HCT116 (cell line): ENCODE measurements at regions not wholly inside any gene's neighbourhood (a gene's known extent, or its start where the extent isn't known, plus 50 kb on each side); places are given as distances from the start of the nearest gene placed in this dataset.

Source experiments
- ATAC-seq: fragments of 200-7000 bp; cut with Tn5 transposase; 2 replicates; pipeline ENCODE4 v1.9.1; 2020; ENCODE audit warnings: mild to moderate bottlenecking, moderate library complexity
- BruUV-seq: library from RNA; stranded (reverse); fragments of 400-500 nt; replicated peaks from 2 replicates; lab custom pipeline; 2021; lab: Mats Ljungman, UMichigan
- CTCF ChIA-PET: fragments of 300-600 bp; sonication (Branson Sonifier 250); formaldehyde crosslinking; loops from one replicate; lab custom pipeline; 2021; ENCODE audit warnings: antibody characterized with exemption; lab: Charles Lee
- POLR2A ChIA-PET: fragments of 300-600, 350-600 bp; sonication (Branson Sonifier 250); formaldehyde crosslinking; loops from one replicate; lab custom pipeline; 2021; ENCODE audit warnings: antibody characterized with exemption; lab: Charles Lee
- RAD21 ChIA-PET, 2 experiments: fragments of 300-600 bp; sonication (Branson Sonifier 250); formaldehyde crosslinking; loops; one replicate each; lab custom pipeline; 2023; ENCODE audit warnings: low total read pairs in 2 of 2; ENCODE audit not compliant: uncharacterized antibody in 2 of 2, unreplicated experiment in 2 of 2, low non-redundant PET in 1 of 2; lab: Charles Lee
- DNase-seq: peaks from one replicate; pipeline ENCODE4 v3.0.0-alpha.2; 2010; ENCODE audit warnings: low read depth, low spot score
- H2AFZ ChIP-seq: fragments of 200-600 bp; shearing (Covaris generic), sonication (generic); 2 replicates; pipeline ENCODE4 v1.6.1; 2017; ENCODE audit warnings: low read depth, mixed run types, mixed read lengths, antibody characterized with exemption, low read length; ENCODE audit not compliant: poor library complexity, severe bottlenecking
- H3K27ac ChIP-seq: 2 replicates; pipeline ENCODE4 v1.5.1; 2012; ENCODE audit warnings: low read depth, low read length
- H3K27me3 ChIP-seq: fragments of 200-600 bp; sonication (generic); 2 replicates; pipeline ENCODE4 v1.6.1; 2016; ENCODE audit warnings: mixed run types, low read length, mixed read lengths; ENCODE audit not compliant: insufficient read depth
- H3K36me3 ChIP-seq, 2 experiments: fragments of 200-500 bp in 1 of 2; fragments of 200-600 bp in 1 of 2; sonication (Bioruptor generic) in 1 of 2; sonication (generic) in 1 of 2; 2 replicates each; pipeline versions ENCODE4 v1.5.1 to v1.6.1; 2014 to 2016; ENCODE audit warnings: low read length in 2 of 2, inconsistent platforms in 1 of 2, mixed read lengths in 1 of 2, mixed run types in 1 of 2; ENCODE audit not compliant: insufficient read depth in 2 of 2, control insufficient read depth in 1 of 2
- H3K4me1 ChIP-seq, 2 experiments: fragments of 200-600 bp in 1 of 2; sonication (generic) in 1 of 2; 2 replicates each; pipeline versions ENCODE4 v1.5.1 to v1.6.1; 2012 to 2017; ENCODE audit warnings: low read length in 2 of 2, inconsistent platforms in 1 of 2, mild to moderate bottlenecking in 1 of 2, mixed read lengths in 1 of 2, mixed run types in 1 of 2, moderate library complexity in 1 of 2; ENCODE audit not compliant: insufficient read depth in 2 of 2, control insufficient read depth in 1 of 2
- H3K4me2 ChIP-seq: fragments of 200-600 bp; sonication (generic); 2 replicates; pipeline ENCODE4 v1.6.1; 2017; ENCODE audit warnings: mixed run types, low read length, mixed read lengths
- H3K4me3 ChIP-seq, 2 experiments: fragments of 200-600 bp in 1 of 2; sonication (generic) in 1 of 2; replicated peaks in 1 of 2; 2 replicates each; pipeline ENCODE4 v1.5.1; 2011 to 2016; ENCODE audit warnings: low read length in 2 of 2, control low read depth in 1 of 2, low read depth in 1 of 2, mild to moderate bottlenecking in 1 of 2, mixed read lengths in 1 of 2, mixed run types in 1 of 2
- H3K79me2 ChIP-seq: fragments of 200-600 bp; sonication (generic); 2 replicates; pipeline ENCODE4 v1.6.1; 2017; ENCODE audit warnings: mild to moderate bottlenecking, mixed run types, low read length, moderate library complexity, mixed read lengths; ENCODE audit not compliant: insufficient read depth
- H3K9ac ChIP-seq: fragments of 200-600 bp; sonication (generic); 2 replicates; pipeline ENCODE4 v1.6.1; 2016; ENCODE audit warnings: low read length, mixed read lengths
- H3K9me2 ChIP-seq: fragments of 200-600 bp; sonication (generic), shearing (Covaris generic); 2 replicates; pipeline ENCODE4 v1.6.1; 2017; ENCODE audit warnings: mixed run types, mild to moderate bottlenecking, moderate library complexity; ENCODE audit not compliant: insufficient read depth
- H3K9me3 ChIP-seq, 2 experiments: fragments of 200-500 bp in 1 of 2; fragments of 200-600 bp in 1 of 2; sonication (Bioruptor generic) in 1 of 2; sonication (generic) in 1 of 2; 2 replicates each; pipeline ENCODE4 v1.6.1; 2014 to 2017; ENCODE audit warnings: low read length in 2 of 2, mixed read lengths in 2 of 2, inconsistent platforms in 1 of 2, low read depth in 1 of 2, mild to moderate bottlenecking in 1 of 2, mixed run types in 1 of 2, moderate library complexity in 1 of 2; ENCODE audit not compliant: control insufficient read depth in 1 of 2, insufficient read depth in 1 of 2
- H4K20me1 ChIP-seq: fragments of 200-600 bp; sonication (generic), shearing (Covaris generic); 2 replicates; pipeline ENCODE4 v1.6.1; 2017; ENCODE audit warnings: mixed run types, mild to moderate bottlenecking, moderate library complexity; ENCODE audit not compliant: insufficient read depth
- CBX3 ChIP-seq: IDR thresholded peaks from 2 replicates; pipeline ENCODE4 v1.6.1; 2012; ENCODE audit warnings: low read depth
- CEBPB ChIP-seq: IDR thresholded peaks from 2 replicates; pipeline ENCODE4 v1.6.1; 2012; ENCODE audit warnings: low read depth
- ELF1 ChIP-seq: IDR thresholded peaks from 2 replicates; pipeline ENCODE4 v1.6.1; 2012; ENCODE audit warnings: low read depth, borderline replicate concordance
- EZH2 ChIP-seq: fragments of 200-600 bp; sonication (generic); IDR thresholded peaks from 2 replicates; pipeline ENCODE4 v1.6.1; 2017; ENCODE audit warnings: antibody characterized with exemption, mixed run types
- EZH2phosphoT487 ChIP-seq: fragments of 200-600 bp; IDR thresholded peaks from 2 replicates; pipeline ENCODE4 v1.6.1; 2018; ENCODE audit warnings: antibody characterized with exemption, borderline replicate concordance
- JUND ChIP-seq: IDR thresholded peaks from 2 replicates; pipeline ENCODE4 v1.6.1; 2012
- SIN3A ChIP-seq: IDR thresholded peaks from 2 replicates; pipeline ENCODE4 v1.6.1; 2012; ENCODE audit warnings: low read depth
- SP1 ChIP-seq: IDR thresholded peaks from 2 replicates; pipeline ENCODE4 v1.6.1; 2012; ENCODE audit warnings: low read depth
- YY1 ChIP-seq: IDR thresholded peaks from 2 replicates; pipeline ENCODE4 v1.6.1; 2011; ENCODE audit warnings: low read length, low read depth, moderate library complexity, mild to moderate bottlenecking; ENCODE audit not compliant: insufficient replicate concordance; ENCODE audit errors: extremely low read depth
- ZNF274 ChIP-seq: fragments of 200-500 bp; sonication (Bioruptor generic); IDR thresholded peaks from 2 replicates; pipeline ENCODE4 v1.6.1; 2014; ENCODE audit warnings: mild to moderate bottlenecking, low read depth, low read length, inconsistent platforms
- intact Hi-C: fragments of 100-400 bp; cut with micrococcal nuclease; formaldehyde crosslinking; loops from 2 replicates; pipeline ENCODE4 v1.10.0; 2022
- TF ChIP-seq, protein P1 (sequence below): IDR thresholded peaks from 2 replicates; pipeline ENCODE4 v1.6.1; 2012; ENCODE audit warnings: low read depth
- TF ChIP-seq, protein P2 (sequence below): IDR thresholded peaks from 2 replicates; pipeline ENCODE4 v1.6.1; 2011; ENCODE audit warnings: mild to moderate bottlenecking, low read length, moderate library complexity; ENCODE audit not compliant: insufficient replicate concordance; ENCODE audit errors: extremely low read depth
- TF ChIP-seq, protein P3 (sequence below), 3 experiments: fragments of 200-600 bp in 1 of 3; sonication (generic) in 1 of 3; IDR thresholded peaks in 2 of 3; conservative IDR thresholded peaks in 1 of 3; 2 replicates each; pipeline ENCODE4 v1.5.1; 2012 to 2017; ENCODE audit warnings: low read depth in 2 of 3, low read length in 2 of 3, antibody characterized with exemption in 1 of 3, borderline replicate concordance in 1 of 3, control low read depth in 1 of 3, mild to moderate bottlenecking in 1 of 3, mixed read lengths in 1 of 3, mixed run types in 1 of 3, moderate library complexity in 1 of 3; ENCODE audit not compliant: insufficient read depth in 1 of 3

DNA sequence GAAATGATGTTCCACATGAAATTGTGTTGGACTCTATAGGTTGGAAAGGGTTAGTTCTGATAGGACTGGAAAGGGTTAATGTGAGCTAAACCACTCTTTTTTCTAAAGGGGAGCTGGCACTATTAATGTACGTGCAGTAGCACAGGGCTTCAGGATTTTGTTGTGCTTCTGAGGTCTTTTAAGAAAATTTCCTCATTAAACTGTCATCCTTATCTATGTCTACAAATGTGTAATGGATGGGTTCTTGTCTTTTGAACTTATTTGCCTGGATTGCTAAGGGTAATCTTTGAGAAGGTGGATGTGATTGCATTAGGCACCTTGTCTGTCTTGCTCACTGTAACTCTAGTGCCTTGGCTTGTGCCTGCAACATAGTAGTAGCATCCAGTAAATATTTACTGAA lies 106.0 kb upstream of the SLC4A4 start:
- no peak overlapping the region for H3K4me3 ChIP-seq
- no peak for TF ChIP-seq CBX3
- TF ChIP-seq ZNF274 = no peak
- TF ChIP-seq SP1 = no peak
- TF ChIP-seq EZH2 = no peak
- TF ChIP-seq, protein P1, sequence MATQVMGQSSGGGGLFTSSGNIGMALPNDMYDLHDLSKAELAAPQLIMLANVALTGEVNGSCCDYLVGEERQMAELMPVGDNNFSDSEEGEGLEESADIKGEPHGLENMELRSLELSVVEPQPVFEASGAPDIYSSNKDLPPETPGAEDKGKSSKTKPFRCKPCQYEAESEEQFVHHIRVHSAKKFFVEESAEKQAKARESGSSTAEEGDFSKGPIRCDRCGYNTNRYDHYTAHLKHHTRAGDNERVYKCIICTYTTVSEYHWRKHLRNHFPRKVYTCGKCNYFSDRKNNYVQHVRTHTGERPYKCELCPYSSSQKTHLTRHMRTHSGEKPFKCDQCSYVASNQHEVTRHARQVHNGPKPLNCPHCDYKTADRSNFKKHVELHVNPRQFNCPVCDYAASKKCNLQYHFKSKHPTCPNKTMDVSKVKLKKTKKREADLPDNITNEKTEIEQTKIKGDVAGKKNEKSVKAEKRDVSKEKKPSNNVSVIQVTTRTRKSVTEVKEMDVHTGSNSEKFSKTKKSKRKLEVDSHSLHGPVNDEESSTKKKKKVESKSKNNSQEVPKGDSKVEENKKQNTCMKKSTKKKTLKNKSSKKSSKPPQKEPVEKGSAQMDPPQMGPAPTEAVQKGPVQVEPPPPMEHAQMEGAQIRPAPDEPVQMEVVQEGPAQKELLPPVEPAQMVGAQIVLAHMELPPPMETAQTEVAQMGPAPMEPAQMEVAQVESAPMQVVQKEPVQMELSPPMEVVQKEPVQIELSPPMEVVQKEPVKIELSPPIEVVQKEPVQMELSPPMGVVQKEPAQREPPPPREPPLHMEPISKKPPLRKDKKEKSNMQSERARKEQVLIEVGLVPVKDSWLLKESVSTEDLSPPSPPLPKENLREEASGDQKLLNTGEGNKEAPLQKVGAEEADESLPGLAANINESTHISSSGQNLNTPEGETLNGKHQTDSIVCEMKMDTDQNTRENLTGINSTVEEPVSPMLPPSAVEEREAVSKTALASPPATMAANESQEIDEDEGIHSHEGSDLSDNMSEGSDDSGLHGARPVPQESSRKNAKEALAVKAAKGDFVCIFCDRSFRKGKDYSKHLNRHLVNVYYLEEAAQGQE = no peak
- TF ChIP-seq, protein P2, sequence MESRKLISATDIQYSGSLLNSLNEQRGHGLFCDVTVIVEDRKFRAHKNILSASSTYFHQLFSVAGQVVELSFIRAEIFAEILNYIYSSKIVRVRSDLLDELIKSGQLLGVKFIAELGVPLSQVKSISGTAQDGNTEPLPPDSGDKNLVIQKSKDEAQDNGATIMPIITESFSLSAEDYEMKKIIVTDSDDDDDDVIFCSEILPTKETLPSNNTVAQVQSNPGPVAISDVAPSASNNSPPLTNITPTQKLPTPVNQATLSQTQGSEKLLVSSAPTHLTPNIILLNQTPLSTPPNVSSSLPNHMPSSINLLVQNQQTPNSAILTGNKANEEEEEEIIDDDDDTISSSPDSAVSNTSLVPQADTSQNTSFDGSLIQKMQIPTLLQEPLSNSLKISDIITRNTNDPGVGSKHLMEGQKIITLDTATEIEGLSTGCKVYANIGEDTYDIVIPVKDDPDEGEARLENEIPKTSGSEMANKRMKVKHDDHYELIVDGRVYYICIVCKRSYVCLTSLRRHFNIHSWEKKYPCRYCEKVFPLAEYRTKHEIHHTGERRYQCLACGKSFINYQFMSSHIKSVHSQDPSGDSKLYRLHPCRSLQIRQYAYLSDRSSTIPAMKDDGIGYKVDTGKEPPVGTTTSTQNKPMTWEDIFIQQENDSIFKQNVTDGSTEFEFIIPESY = no peak
- TF ChIP-seq EZH2phosphoT487 = no peak
- no peak for TF ChIP-seq ELF1
- TF ChIP-seq, protein P3, sequence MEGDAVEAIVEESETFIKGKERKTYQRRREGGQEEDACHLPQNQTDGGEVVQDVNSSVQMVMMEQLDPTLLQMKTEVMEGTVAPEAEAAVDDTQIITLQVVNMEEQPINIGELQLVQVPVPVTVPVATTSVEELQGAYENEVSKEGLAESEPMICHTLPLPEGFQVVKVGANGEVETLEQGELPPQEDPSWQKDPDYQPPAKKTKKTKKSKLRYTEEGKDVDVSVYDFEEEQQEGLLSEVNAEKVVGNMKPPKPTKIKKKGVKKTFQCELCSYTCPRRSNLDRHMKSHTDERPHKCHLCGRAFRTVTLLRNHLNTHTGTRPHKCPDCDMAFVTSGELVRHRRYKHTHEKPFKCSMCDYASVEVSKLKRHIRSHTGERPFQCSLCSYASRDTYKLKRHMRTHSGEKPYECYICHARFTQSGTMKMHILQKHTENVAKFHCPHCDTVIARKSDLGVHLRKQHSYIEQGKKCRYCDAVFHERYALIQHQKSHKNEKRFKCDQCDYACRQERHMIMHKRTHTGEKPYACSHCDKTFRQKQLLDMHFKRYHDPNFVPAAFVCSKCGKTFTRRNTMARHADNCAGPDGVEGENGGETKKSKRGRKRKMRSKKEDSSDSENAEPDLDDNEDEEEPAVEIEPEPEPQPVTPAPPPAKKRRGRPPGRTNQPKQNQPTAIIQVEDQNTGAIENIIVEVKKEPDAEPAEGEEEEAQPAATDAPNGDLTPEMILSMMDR (IDR thresholded peaks at IDR 0.05 in 2 of 3, conservative IDR thresholded peaks at IDR 0.05 in 1 of 3; ENCODE audit: borderline replicate concordance in 1 of 3, insufficient read depth in 1 of 3, low read depth in 2 of 3, low read length in 2 of 3) = no peak
- TF ChIP-seq YY1 = no peak
- TF ChIP-seq JUND = no peak
- no peak for TF ChIP-seq SIN3A
- no peak for TF ChIP-seq CEBPB
- H3K36me3 ChIP-seq = no peaks in the 10 kb centered on the region
- no peak for ATAC-seq
- POLR2A ChIA-PET = no interaction called here
- H3K4me1 ChIP-seq = no peaks in the 10 kb centered on the region
- no peak for DNase-seq
- H3K79me2 ChIP-seq = no peaks in the 10 kb centered on the region
- RAD21 ChIA-PET = no interaction called here
- no peaks in the 10 kb centered on the region for H3K9me2 ChIP-seq
- intact Hi-C loops = no loop called here
- H4K20me1 ChIP-seq = no peaks in the 10 kb centered on the region
- H3K27me3 ChIP-seq = peaks cover 10% of the 10 kb centered on the region
- no peaks in the 10 kb centered on the region for H3K9me3 ChIP-seq
- CTCF ChIA-PET = no interaction called here
- H3K4me2 ChIP-seq = no peak overlapping the region
- no peak overlapping the region for H3K9ac ChIP-seq
- BruUV-seq = no TSS peak
- no peak overlapping the region for H2AFZ ChIP-seq
- H3K27ac ChIP-seq = no peak overlapping the region
